ENCODE measurements at regions not wholly inside any gene's neighbourhood (a gene's known extent, or its start where the extent isn't known, plus 50 kb on each side); places are given as distances from the start of the nearest gene placed in this dataset.

DNA sequence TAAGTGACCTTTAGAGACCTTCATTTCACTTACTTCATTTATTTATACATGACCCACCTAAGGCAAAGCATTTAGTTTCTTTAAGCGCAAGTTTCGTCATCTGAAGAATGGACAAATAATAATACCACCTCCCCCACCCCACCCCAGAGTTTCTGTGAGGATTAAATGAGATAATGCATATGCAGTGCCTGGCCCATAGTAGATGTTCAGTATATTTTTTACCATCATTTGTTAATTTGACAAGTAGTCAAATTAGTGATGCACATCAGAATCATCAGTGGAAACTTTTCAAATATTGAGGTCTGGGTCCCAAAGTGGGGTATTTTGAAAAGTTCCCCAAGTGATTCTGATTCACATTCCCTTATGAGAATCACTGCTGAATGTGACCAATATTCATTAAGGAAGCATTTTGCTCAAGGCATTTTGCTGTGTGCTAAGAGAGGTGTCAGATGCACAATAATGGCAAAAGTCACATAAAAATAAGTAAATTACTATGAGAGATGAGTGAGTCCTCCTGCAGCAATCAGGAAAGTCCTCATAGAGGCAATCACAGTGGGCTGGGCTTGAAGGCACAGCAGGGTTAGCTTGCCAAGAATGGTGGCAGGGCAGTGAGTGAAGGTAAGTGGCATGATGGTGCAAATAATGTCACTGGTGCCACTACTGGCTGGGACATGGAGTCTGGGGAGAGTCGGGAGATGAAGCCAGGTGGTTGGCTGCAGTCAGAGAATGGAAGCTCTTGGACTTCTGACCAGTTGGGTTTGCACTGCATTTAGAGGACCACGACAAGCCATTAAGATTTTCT, 244.1 kb downstream of the PTEN start:
- DNase-seq (ENCODE audit: low read depth, low spot score) = no peak

DNA sequence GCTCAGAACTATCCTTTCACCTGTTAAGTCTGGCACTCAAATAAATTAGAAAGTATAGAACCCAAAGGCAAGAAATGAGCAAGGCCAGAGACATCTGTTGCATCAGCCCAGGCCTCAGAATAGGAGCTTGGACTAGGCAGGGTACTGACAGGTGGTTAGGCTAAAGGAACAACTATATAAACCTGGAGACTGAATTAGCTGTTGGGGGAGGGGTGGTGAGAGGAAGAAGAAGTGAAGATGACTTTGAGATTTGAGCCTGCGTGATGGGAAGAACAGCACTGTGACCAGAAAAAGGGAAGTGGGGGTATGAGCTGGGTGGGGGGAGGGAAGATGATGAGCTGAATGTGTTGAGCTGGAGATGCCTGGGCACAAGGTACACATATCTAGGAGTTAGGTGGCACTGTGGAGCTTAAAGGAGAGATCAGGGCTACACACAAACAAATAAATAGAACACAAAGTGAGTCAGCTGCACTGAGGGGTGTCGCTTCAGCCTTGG, 244.7 kb downstream of the PTEN start:
- no peak for DNase-seq (ENCODE audit: low read depth, low spot score)

DNA sequence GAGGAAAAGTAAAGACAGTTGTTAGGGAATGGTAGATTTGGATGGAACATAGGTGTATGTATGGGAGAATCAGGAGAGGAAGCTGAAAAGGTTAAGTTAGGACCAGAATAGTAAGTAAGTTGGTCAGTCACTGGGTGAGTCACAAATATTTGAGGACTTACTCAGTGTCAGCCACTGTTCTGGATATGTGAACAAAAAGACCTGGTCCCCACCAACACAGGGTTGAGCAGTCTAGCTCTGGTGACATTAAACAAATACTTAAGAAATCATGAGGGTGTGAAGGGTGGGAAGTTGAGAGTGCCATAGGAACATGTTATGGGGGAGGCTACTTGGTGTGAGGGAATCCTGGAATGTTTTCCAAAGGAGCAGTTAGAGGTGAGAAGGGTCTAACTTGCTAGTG, 246.9 kb downstream of the PTEN start:
- DNase-seq (ENCODE audit: low read depth, low spot score) = no peak

- no peak for DNase-seq (ENCODE audit: low read depth, low spot score)
Measured at GRCh38 chr10:88110822-88111221, 247.4 kb downstream of the PTEN start.

DNA sequence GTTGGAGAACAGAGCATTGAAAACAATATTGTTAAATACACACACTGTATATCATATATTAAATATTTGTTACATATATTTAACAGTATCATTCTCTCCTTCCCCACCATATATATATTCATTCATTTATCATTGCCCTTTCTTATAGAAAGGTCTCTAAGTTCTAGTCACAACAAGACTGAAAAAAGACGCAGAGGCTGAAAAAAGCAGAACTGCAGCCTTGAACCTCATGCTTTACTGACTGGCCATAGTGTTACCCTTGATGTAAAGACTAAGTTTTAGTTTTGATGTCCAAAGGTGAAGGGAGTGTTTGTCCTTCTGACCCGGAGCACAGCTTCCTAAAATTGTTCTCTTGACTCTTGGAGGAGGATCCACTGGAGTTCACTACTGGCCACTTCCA, 247.9 kb downstream of the PTEN start:
- no peak for DNase-seq (ENCODE audit: low read depth, low spot score)

GRCh38 chr10:88113232-88113631, 249.8 kb downstream of the PTEN start:
- no peak for DNase-seq (ENCODE audit: low read depth, low spot score)

- no peak for DNase-seq (ENCODE audit: low read depth, low spot score)
Measured at GRCh38 chr10:88113657-88114272, 250.3 kb downstream of the PTEN start.

DNA sequence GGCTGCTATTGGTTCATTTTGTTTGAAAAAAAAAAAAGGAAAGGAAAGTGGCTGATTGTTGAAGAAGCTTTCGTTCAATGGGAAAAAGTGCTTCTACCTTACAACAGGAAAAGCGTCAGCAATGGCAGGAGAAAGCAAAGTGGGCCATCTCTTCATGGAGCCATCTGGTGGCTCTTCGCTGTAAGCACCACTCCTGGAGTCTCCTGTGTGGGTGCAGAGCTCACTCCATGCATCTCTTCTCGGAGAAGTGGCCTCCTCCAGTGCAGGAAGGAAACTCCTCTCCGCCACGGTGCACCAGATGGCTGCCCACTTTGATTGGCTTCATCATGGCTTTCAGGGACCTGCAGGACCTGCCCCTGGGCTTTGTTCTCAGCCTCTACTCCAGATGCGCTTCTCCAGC, 250.9 kb downstream of the PTEN start:
- no peak for DNase-seq (ENCODE audit: low read depth, low spot score)

GRCh38 chr10:88115407-88115806, 252.0 kb downstream of the PTEN start:
- DNase-seq (ENCODE audit: low read depth, low spot score) = no peak

GRCh38 chr10:88115968-88116367, 252.5 kb downstream of the PTEN start:
- DNase-seq (ENCODE audit: low read depth, low spot score) = no peak

GRCh38 chr10:88116481-88116880, 253.1 kb downstream of the PTEN start:
- no peak for DNase-seq (ENCODE audit: low read depth, low spot score)

- DNase-seq (ENCODE audit: low read depth, low spot score) = no peak
Measured at GRCh38 chr10:88116971-88117626, 253.7 kb downstream of the PTEN start.

DNA sequence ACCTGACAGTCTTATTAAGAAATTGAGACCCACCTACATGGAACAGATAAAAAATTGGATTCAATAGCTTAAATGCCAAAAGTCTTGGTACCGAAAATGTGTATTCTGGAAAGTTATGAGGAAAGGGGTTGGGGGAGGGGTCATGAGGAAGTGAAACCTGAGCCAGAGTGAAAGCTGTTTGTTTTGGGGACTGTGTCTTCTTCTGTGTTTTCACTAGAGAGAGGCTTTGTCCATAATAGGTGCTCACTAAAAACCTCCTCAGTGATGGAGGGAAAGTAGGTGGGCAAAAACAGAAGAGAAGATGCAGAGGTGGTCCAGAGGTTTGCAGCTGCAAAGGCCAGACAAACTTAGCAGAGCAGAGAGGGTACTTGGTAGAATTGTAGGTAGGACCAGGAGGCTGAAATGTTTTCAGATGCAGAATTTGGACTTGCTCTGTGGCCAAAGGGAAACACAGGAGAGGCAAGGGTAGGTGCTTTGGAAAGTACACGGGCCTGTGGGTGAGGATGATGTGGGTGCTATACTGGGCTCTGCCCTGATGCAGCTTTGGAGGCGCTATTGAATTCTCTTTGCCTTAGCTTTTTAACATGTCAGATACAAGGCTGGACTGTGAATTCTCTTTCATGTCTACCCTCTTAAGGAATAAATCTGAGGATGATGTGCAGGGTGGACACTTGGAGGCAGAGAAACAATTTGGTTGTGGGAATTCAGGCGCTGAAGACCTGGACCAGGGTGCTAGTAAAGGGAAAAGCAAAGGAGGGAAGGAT, 254.6 kb downstream of the PTEN start:
- DNase-seq (ENCODE audit: low read depth, low spot score) = no peak

DNA sequence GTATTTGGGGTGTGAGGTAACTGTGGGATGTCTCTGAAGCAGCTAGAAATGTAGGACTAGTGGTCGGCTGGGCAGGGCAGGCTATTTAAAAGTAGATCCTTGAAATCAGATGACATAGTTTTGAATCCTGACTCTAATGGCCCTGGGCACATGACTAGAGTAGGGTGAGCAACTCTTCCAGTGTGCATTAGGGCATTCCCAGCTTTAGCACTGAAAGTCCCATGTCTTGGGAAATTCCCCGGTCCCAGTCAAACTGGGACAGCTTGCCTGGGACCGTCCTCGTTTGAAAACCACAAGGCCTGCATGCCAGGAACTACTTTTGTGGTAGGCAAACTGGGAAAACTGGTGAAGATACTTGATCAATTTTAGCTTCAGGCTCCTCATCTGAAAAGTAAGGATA, 255.3 kb downstream of the PTEN start:
- no peak for DNase-seq (ENCODE audit: low read depth, low spot score)

DNA sequence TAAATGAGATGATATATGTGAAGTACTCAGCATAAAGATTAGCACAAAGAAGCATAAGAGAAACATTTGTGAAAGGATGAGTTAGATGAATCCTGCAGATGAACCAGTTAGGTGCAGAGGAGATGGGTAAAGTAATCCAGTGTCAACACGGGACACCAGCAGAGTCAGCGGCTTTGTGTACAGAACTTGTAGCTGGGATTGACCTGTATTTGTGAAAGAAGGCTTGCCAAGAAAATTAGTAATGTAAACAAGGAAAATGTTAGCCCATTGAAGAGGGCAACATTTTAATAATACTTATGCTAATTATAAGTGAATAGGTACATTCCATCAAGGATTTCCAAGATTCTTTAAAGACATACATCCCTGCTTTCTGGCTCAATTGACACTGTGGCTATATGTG, 255.7 kb downstream of the PTEN start:
- no peak for DNase-seq (ENCODE audit: low read depth, low spot score)

GRCh38 chr10:88120075-88120474, 256.6 kb downstream of the PTEN start:
- no peak for DNase-seq (ENCODE audit: low read depth, low spot score)

DNA sequence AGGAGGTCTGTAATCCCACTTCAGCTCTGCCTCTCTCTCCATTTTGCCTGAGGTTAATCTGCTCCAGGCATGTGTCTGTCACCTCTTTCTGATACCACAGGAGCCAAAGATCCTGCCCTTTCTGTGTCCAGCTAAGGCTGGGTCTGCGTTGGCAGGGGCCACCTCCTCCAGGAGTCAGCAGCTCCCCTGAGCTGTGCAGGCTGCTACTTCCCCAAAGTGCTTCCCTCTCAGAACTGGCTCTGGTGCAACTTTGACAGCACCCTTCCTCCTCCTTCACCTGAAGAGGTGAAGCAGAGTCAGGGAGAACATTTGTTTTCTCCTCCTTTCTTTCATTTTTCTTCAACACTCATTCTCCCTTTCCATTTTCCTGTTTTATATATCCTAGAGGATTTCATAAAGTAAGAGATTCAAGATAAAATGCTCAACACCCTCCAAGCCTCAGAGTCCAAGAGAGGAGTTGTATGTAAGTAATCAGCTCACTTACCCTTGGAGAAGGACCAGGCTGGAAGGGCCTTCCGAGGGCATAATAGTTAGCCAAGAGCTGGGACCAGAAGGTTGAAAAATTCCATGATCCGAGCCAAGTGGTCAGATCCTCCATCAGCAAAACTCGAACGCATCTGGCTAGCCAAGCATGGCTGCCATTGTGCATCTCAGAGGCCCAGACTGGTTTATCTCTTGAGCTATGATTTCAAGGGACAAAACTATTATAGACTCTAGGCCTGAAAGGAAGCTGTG, 257.3 kb downstream of the PTEN start:
- no peak for DNase-seq (ENCODE audit: low read depth, low spot score)

DNA sequence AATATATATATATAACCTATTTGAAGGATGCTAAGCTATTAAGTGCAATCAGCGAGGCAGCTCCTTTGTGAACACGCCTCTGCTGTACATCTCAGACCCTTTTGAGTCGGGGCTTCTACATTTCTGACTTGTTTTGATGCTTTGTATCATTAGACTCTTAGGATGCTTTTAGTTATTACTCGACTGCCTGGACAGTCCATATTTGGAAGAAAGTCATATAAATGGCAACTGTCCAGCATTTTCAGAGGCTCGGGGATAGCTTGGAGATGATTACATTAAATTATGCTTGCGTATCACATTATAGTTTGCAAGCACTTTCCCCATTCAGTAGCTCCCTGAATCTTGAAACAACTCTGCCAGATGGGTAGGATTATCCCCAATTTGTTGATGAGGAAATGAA, 257.9 kb downstream of the PTEN start:
- DNase-seq (ENCODE audit: low read depth, low spot score) = no peak

DNA sequence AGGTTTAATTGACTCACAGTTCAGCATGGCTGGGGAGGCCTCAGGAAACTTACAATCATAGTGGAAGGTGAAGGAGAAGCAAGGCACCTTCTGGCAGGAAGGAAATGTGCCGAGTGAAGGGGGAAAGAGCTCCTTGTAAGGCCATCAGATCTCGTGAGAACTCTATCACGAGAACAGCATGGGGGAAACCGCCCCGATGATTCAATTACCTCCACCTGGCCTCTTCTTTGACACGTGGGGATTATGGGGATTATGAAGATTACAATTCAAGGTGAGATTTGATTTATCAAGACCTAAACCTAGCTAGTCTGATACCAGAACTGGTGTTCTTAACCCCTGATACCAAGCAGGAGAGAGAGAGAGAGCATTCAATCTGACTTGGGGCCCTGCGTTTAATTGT, 258.7 kb downstream of the PTEN start:
- DNase-seq (ENCODE audit: low read depth, low spot score) = no peak

DNA sequence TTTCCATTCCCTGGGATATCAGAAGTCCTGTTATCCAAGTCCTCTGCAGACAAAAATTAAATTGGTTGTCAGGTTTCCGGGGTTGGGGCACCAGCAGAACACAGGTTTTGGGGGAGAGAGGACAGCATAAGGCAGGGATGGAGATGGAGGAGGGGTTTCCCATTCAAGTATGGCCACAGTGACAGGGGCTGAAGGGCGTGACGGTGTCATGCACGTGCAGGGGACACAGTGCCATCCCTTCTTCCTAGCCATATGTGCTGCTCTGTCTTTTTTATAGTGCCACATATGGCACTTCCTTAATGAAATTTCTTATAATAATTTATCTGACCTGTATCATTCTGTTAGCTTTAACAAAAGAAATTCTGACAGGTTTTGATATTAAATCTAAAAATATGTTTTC, 259.2 kb downstream of the PTEN start:
- DNase-seq (ENCODE audit: low read depth, low spot score) = no peak

GRCh38 chr10:88125766-88126165, 262.3 kb downstream of the PTEN start:
- DNase-seq (ENCODE audit: low read depth, low spot score) = no peak
